IPS DF 6.9 (cell line): ENCODE measurements at regions not wholly inside any gene's neighbourhood (a gene's known extent, or its start where the extent isn't known, plus 50 kb on each side); places are given as distances from the start of the nearest gene placed in this dataset.
A peak's percentile ranks its signal among the peaks of the same experiment; 100 is the strongest.

Source experiments
- DNase-seq: peaks from one replicate; pipeline ENCODE4 v3.0.0-alpha.2; 2013; ENCODE audit warnings: low read depth, low spot score
- H3K27ac ChIP-seq: one replicate; pipeline ENCODE4 v1.5.1; 2013; ENCODE audit warnings: low read length, control low read depth
- H3K27me3 ChIP-seq: 2 replicates; pipeline ENCODE4 v1.6.1; 2013; ENCODE audit warnings: mild to moderate bottlenecking, low read length; ENCODE audit not compliant: control insufficient read depth, insufficient read depth
- H3K36me3 ChIP-seq: 2 replicates; pipeline ENCODE4 v1.6.1; 2013; ENCODE audit warnings: low read length; ENCODE audit not compliant: control insufficient read depth, insufficient read depth
- H3K4me1 ChIP-seq: 2 replicates; pipeline ENCODE4 v1.6.1; 2013; ENCODE audit warnings: low read length; ENCODE audit not compliant: control insufficient read depth, insufficient read depth
- H3K4me3 ChIP-seq: 2 replicates; pipeline ENCODE4 v1.5.1; 2013; ENCODE audit warnings: mild to moderate bottlenecking, low read length
- H3K9me3 ChIP-seq: 2 replicates; pipeline ENCODE4 v1.6.1; 2013; ENCODE audit warnings: low read length, inconsistent platforms; ENCODE audit not compliant: control insufficient read depth, insufficient read depth
- WGBS: extraction: QIAGEN DNeasy Blood & Tissue Kit; methylation state at CpG from one replicate; pipeline ENCODE4 v1.1.7; 2013; ENCODE audit warnings: mixed read lengths, missing lambda C conversion rate; ENCODE audit not compliant: insufficient read length, insufficient coverage; 5-methylcytosine and 5-hydroxymethylcytosine counted together

GRCh38 chr4:114728426-114728825 is 129.8 kb downstream of the UGT8 start:
- Histone ChIP-seq H3K36me3 (no peaks in the 10 kb centered on the region), H3K27me3 (no peaks in the 10 kb centered on the region), H3K4me1 (peaks cover 3% of the 10 kb centered on the region; the same call in 1 of the 2 replicates), H3K27ac (no peak overlapping the region), H3K9me3 (no peaks in the 10 kb centered on the region), H3K4me3 (no peak overlapping the region)
- WGBS = no CpG with 5 or more reads among the region's 2 CpGs
- no peak for DNase-seq

- Histone ChIP-seq H3K27ac (no peak overlapping the region), H3K36me3 (no peaks in the 10 kb centered on the region), H3K4me1 (peaks cover 3% of the 10 kb centered on the region; the same call in 1 of the 2 replicates), H3K9me3 (no peaks in the 10 kb centered on the region), H3K27me3 (no peaks in the 10 kb centered on the region), H3K4me3 (no peak overlapping the region)
- DNase-seq = no peak
- WGBS = no CpG with 5 or more reads among the region's 3 CpGs
These were observed 130.6 kb downstream of the UGT8 start for GRCh38 chr4:114729068-114729738.

- peak; percentile 20 for DNase-seq
- H3K36me3 ChIP-seq = no peaks in the 10 kb centered on the region
- no peaks in the 10 kb centered on the region for H3K4me1 ChIP-seq
- H3K9me3 ChIP-seq = no peaks in the 10 kb centered on the region
- no CpG with 5 or more reads among the region's 1 CpG for WGBS
- no peak overlapping the region for H3K4me3 ChIP-seq
- H3K27ac ChIP-seq = no peak overlapping the region
- H3K27me3 ChIP-seq = no peaks in the 10 kb centered on the region
These were observed 136.0 kb downstream of the UGT8 start for GRCh38 chr4:114734594-114734993.

- no peak for DNase-seq
- Histone ChIP-seq H3K4me1 (no peaks in the 10 kb centered on the region), H3K4me3 (no peak overlapping the region), H3K27ac (no peak overlapping the region), H3K36me3 (no peaks in the 10 kb centered on the region), H3K9me3 (no peaks in the 10 kb centered on the region), H3K27me3 (no peaks in the 10 kb centered on the region)
- no CpG with 5 or more reads among the region's 8 CpGs for WGBS
These were observed 154.0 kb downstream of the UGT8 start for GRCh38 chr4:114752391-114753165.

GRCh38 chr4:114754616-114755015 is 156.0 kb downstream of the UGT8 start:
- DNase-seq = no peak
- no peaks in the 10 kb centered on the region for H3K9me3 ChIP-seq
- H3K36me3 ChIP-seq = no peaks in the 10 kb centered on the region
- H3K27ac ChIP-seq = no peak overlapping the region
- no CpG with 5 or more reads among the region's 2 CpGs for WGBS
- no peaks in the 10 kb centered on the region for H3K27me3 ChIP-seq
- H3K4me1 ChIP-seq = no peaks in the 10 kb centered on the region
- no peak overlapping the region for H3K4me3 ChIP-seq

GRCh38 chr4:114758066-114758465 is 159.5 kb downstream of the UGT8 start:
- no peaks in the 10 kb centered on the region for H3K36me3 ChIP-seq
- no peak for DNase-seq
- no peaks in the 10 kb centered on the region for H3K27me3 ChIP-seq
- H3K27ac ChIP-seq = no peak overlapping the region
- no peaks in the 10 kb centered on the region for H3K9me3 ChIP-seq
- WGBS = no CpG with 5 or more reads among the region's 2 CpGs
- no peak overlapping the region for H3K4me3 ChIP-seq
- no peaks in the 10 kb centered on the region for H3K4me1 ChIP-seq

GRCh38 chr4:114768501-114768900 is 169.9 kb downstream of the UGT8 start:
- Histone ChIP-seq H3K27me3 (no peaks in the 10 kb centered on the region), H3K36me3 (no peaks in the 10 kb centered on the region), H3K4me3 (no peak overlapping the region), H3K4me1 (no peaks in the 10 kb centered on the region), H3K27ac (no peak overlapping the region), H3K9me3 (no peaks in the 10 kb centered on the region)
- DNase-seq = no peak
- WGBS = no CpG with 5 or more reads among the region's 3 CpGs

- H3K4me3 ChIP-seq = no peak overlapping the region
- H3K27ac ChIP-seq = no peak overlapping the region
- no peaks in the 10 kb centered on the region for H3K9me3 ChIP-seq
- no CpG with 5 or more reads among the region's 4 CpGs for WGBS
- DNase-seq = no peak
- H3K36me3 ChIP-seq = no peaks in the 10 kb centered on the region
- no peaks in the 10 kb centered on the region for H3K4me1 ChIP-seq
- no peaks in the 10 kb centered on the region for H3K27me3 ChIP-seq
These were observed 172.0 kb downstream of the UGT8 start for GRCh38 chr4:114770624-114771023.

- DNase-seq = no peak
- WGBS = no CpG with 5 or more reads among the region's 1 CpG
- no peaks in the 10 kb centered on the region for H3K4me1 ChIP-seq
- H3K4me3 ChIP-seq = no peak overlapping the region
- H3K9me3 ChIP-seq = no peaks in the 10 kb centered on the region
- H3K36me3 ChIP-seq = no peaks in the 10 kb centered on the region
- no peaks in the 10 kb centered on the region for H3K27me3 ChIP-seq
- no peak overlapping the region for H3K27ac ChIP-seq
These were observed 174.7 kb downstream of the UGT8 start for GRCh38 chr4:114773339-114773738.
